HFFc6 (cell line): ENCODE measurements at regions not wholly inside any gene's neighbourhood (a gene's known extent, or its start where the extent isn't known, plus 50 kb on each side); places are given as distances from the start of the nearest gene placed in this dataset.
A peak's percentile ranks its signal among the peaks of the same experiment; 100 is the strongest.
"Not testable (repeated sequence)": the region's sequence is repeated elsewhere in the genome, so short reads cannot be mapped to it uniquely, and the experiment has no call there.

Experiments
- DNase-seq: peaks from one replicate; pipeline ENCODE4 v3.0.0-alpha.2; 2018
- H3K27ac Mint-ChIP-seq: 2 replicates; pipeline ENCODE4 v1.8.0; 2020; ENCODE audit warnings: mild to moderate bottlenecking, mixed read lengths
- H3K27me3 Mint-ChIP-seq: 2 replicates; pipeline ENCODE4 v1.8.0; 2021; ENCODE audit warnings: mild to moderate bottlenecking, moderate library complexity, mixed read lengths; ENCODE audit not compliant: insufficient read depth
- H3K36me3 Mint-ChIP-seq: 2 replicates; pipeline ENCODE4 v1.8.0; 2021; ENCODE audit warnings: low read depth, mixed read lengths
- H3K4me1 Mint-ChIP-seq: 2 replicates; pipeline ENCODE4 v1.8.0; 2020; ENCODE audit warnings: low read depth, mixed read lengths
- H3K4me3 Mint-ChIP-seq: 2 replicates; pipeline ENCODE4 v1.8.0; 2020; ENCODE audit warnings: mild to moderate bottlenecking, moderate library complexity, mixed read lengths
- H3K9me3 Mint-ChIP-seq: 2 replicates; pipeline ENCODE4 v1.8.0; 2020; ENCODE audit warnings: mild to moderate bottlenecking, mixed read lengths
- CTCF ChIP-seq: fragments of 200-600 bp; sonication (generic); IDR thresholded peaks from 2 replicates; pipeline ENCODE4 v1.5.0; 2021; ENCODE audit warnings: antibody characterized with exemption, mild to moderate bottlenecking

- Mint-ChIP-seq H3K36me3 (no peaks in the 10 kb centered on the region), H3K4me3 (no peak overlapping the region), H3K27me3 (no peaks in the 10 kb centered on the region; the same call in 1 of the 2 replicates), H3K4me1 (peaks cover 10% of the 10 kb centered on the region), H3K27ac (no peak overlapping the region), H3K9me3 (peaks cover 10% of the 10 kb centered on the region)
- TF ChIP-seq CTCF, result no peak
- DNase-seq, result no peak
These were observed 344.1 kb upstream of the PRKCQ start for GRCh38 chr10:6924166-6924565.

GRCh38 chr10:6921026-6921425 lies 340.9 kb upstream of the PRKCQ start:
- not testable (repeated sequence) for H3K9me3 Mint-ChIP-seq, H3K36me3 Mint-ChIP-seq, H3K4me3 Mint-ChIP-seq, DNase-seq, H3K27me3 Mint-ChIP-seq, H3K4me1 Mint-ChIP-seq, H3K27ac Mint-ChIP-seq

DNA sequence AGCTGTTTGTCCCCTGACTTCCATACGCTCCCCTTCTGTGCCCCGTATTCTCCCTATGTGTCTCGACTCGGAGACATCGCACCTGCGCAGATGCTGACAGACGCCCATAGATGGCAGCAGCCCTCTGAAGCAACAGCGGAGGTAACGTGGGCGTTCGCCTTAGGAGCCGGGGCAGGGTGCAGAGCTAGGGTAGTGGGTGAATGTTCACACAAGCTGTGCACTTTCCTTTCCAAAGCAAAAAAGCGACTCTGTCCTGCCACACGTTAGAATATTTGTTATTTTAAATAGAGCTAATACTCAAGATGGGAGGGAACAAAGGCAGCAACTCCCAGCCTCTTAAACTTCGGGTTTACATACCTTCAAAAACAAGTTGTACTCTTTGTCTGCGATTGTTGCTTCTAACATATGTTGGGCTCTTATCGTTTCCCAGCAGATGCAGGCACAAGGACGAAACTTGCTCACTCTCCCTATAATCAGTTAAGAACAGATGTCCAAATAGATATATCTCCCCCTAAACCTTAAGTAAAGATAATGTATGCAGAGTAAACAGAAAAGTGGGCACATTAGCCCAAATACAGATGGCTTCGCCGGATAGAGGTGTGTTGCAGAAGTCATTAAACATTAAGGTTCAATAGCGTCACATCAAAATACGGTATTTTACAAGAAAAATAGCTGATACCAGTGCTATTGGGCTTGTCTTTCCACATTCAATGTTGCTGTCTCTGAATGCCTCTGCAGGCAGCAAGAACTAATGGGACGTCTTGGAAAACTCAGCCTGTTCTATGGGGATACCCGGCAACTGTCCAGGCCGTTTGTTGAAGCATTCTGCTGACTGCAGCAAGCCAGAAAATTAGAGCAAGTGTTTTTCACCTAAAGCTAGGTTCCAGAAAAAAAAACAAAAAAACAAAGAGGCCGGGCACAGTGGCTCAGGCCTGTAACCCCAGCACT lies 340.3 kb upstream of the PRKCQ start:
- H3K4me1 Mint-ChIP-seq, result no peaks in the 10 kb centered on the region
- no peak for DNase-seq
- H3K27me3 Mint-ChIP-seq, result peaks cover 2% of the 10 kb centered on the region; the same call in 1 of the 2 replicates
- no peaks in the 10 kb centered on the region for H3K36me3 Mint-ChIP-seq
- peak; percentile 41; the same call in 1 of the 2 replicates for TF ChIP-seq CTCF
- peaks cover 5% of the 10 kb centered on the region; the same call in 1 of the 2 replicates for H3K9me3 Mint-ChIP-seq
- no peak overlapping the region for H3K4me3 Mint-ChIP-seq
- H3K27ac Mint-ChIP-seq, result no peak overlapping the region

DNA sequence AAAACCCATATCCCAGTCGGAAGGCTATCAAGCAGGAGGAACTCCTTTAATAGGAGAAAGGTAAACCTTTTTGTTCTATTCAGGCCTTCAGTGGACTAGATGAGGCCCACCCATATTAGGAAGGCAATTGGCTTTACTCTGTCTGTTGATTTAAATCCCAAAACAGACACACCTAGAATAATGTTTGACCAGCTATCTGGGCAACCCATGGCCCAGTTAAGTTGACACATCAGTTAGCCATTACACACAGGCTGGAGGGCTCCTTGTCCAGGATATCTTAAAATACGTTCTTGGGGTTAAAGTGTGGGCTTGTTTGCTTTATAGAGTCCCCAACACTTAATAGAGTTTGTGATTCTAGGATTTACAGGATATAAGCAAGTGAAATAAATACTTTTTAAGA lies 339.0 kb upstream of the PRKCQ start:
- Mint-ChIP-seq H3K36me3 (no peaks in the 10 kb centered on the region), H3K27me3 (peaks cover 2% of the 10 kb centered on the region; the same call in 1 of the 2 replicates), H3K27ac (no peak overlapping the region), H3K9me3 (peaks cover 5% of the 10 kb centered on the region; the same call in 1 of the 2 replicates), H3K4me1 (no peaks in the 10 kb centered on the region), H3K4me3 (no peak overlapping the region)
- TF ChIP-seq CTCF, result no peak
- DNase-seq, result no peak

DNA sequence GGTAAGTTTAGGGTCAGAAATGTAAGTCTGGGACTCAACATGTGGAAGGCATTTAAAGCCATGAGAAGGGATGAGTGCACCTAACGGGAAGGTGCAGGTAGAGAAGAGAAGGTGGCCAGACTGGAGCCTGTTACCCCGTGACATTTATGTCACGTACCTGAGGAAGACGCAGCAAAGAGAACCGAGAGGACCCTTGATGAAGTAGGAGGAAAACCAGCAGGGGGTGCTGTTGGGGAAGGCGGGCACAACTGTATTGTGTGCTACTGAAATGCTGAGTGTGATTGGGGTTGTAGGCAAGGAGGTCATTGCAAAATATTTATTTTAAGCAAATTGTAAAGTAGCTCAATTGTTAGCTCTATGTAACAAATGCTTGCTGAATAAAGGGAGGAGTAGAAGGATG lies 338.2 kb upstream of the PRKCQ start:
- Mint-ChIP-seq H3K4me3 (no peak overlapping the region), H3K36me3 (no peaks in the 10 kb centered on the region), H3K27ac (no peak overlapping the region), H3K4me1 (no peaks in the 10 kb centered on the region), H3K9me3 (peaks cover 5% of the 10 kb centered on the region; the same call in 1 of the 2 replicates), H3K27me3 (peaks cover 2% of the 10 kb centered on the region; the same call in 1 of the 2 replicates)
- no peak for DNase-seq
- TF ChIP-seq CTCF, result peak; percentile 51

GRCh38 chr10:6917125-6917524 lies 337.0 kb upstream of the PRKCQ start:
- no peak for TF ChIP-seq CTCF
- no peaks in the 10 kb centered on the region for H3K4me1 Mint-ChIP-seq
- DNase-seq, result no peak
- H3K36me3 Mint-ChIP-seq, result no peaks in the 10 kb centered on the region
- H3K9me3 Mint-ChIP-seq, result peaks cover 5% of the 10 kb centered on the region; the same call in 1 of the 2 replicates
- peaks cover 2% of the 10 kb centered on the region; the same call in 1 of the 2 replicates for H3K27me3 Mint-ChIP-seq
- H3K27ac Mint-ChIP-seq, result no peak overlapping the region
- H3K4me3 Mint-ChIP-seq, result no peak overlapping the region
